OCI-LY7 (cell line): ENCODE measurements at regions not wholly inside any gene's neighbourhood (a gene's known extent, or its start where the extent isn't known, plus 50 kb on each side); places are given as distances from the start of the nearest gene placed in this dataset.

ENCODE experiments used
- BruUV-seq: library from RNA; stranded (reverse); fragments of 400-500 nt; replicated peaks from 2 replicates; lab custom pipeline; 2021; lab: Mats Ljungman, UMichigan
- CTCF ChIA-PET: fragments of 300-600 bp; sonication (Branson Sonifier 250); formaldehyde crosslinking; loops from one replicate; lab custom pipeline; 2022; ENCODE audit warnings: antibody characterized with exemption; ENCODE audit not compliant: unreplicated experiment; lab: Charles Lee
- POLR2A ChIA-PET: fragments of 300-600 bp; sonication (Branson Sonifier 250); formaldehyde crosslinking; loops from one replicate; lab custom pipeline; 2022; ENCODE audit warnings: antibody characterized with exemption; lab: Charles Lee
- DNase-seq: peaks from one replicate; pipeline ENCODE4 v3.0.0-alpha.2; 2015; ENCODE audit warnings: low spot score
- H2AFZ ChIP-seq: fragments of 200-600 bp; sonication (generic), shearing (Covaris generic); 2 replicates; pipeline ENCODE4 v1.6.1; 2014; ENCODE audit warnings: mild to moderate bottlenecking, antibody characterized with exemption, low read length, moderate library complexity
- H3K27ac ChIP-seq: fragments of 200-600 bp; sonication (generic); 2 replicates; pipeline ENCODE4 v1.5.1; 2014; ENCODE audit warnings: mixed run types, low read depth, mild to moderate bottlenecking, moderate library complexity, low read length, inconsistent platforms; ENCODE audit not compliant: poor library complexity, severe bottlenecking
- H3K36me3 ChIP-seq: fragments of 200-600 bp; sonication (generic); 2 replicates; pipeline ENCODE4 v1.6.1; 2014; ENCODE audit warnings: mild to moderate bottlenecking, antibody characterized with exemption, low read length, moderate library complexity, mixed read lengths; ENCODE audit not compliant: insufficient read depth
- H3K4me1 ChIP-seq: fragments of 200-600 bp; sonication (generic); 2 replicates; pipeline ENCODE4 v1.5.1; 2014; ENCODE audit warnings: mild to moderate bottlenecking, low read length; ENCODE audit not compliant: insufficient read depth, poor library complexity, severe bottlenecking
- H3K4me2 ChIP-seq: fragments of 200-600 bp; sonication (generic); 2 replicates; pipeline ENCODE4 v1.6.1; 2014; ENCODE audit warnings: mild to moderate bottlenecking, low read length
- H3K4me3 ChIP-seq: fragments of 200-600 bp; sonication (generic); 2 replicates; pipeline ENCODE4 v1.5.1; 2014; ENCODE audit warnings: mild to moderate bottlenecking, low read depth, low read length; ENCODE audit not compliant: poor library complexity, severe bottlenecking
- H3K79me2 ChIP-seq: fragments of 200-600 bp; sonication (generic); 2 replicates; pipeline ENCODE4 v1.6.1; 2016; ENCODE audit warnings: low read depth, mild to moderate bottlenecking, low read length, moderate library complexity, mixed read lengths; ENCODE audit not compliant: insufficient read depth
- H3K9me2 ChIP-seq: fragments of 200-600 bp; sonication (generic); 2 replicates; pipeline ENCODE4 v1.6.1; 2016; ENCODE audit warnings: mild to moderate bottlenecking, low read length, mixed read lengths; ENCODE audit not compliant: insufficient read depth
- H3K9me3 ChIP-seq: fragments of 200-600 bp; sonication (generic); 2 replicates; pipeline ENCODE4 v1.6.1; 2014; ENCODE audit warnings: mild to moderate bottlenecking, mixed run types, low read length, mixed read lengths
- H4K20me1 ChIP-seq: fragments of 200-600 bp; sonication (generic); 2 replicates; pipeline ENCODE4 v1.6.1; 2014; ENCODE audit warnings: mild to moderate bottlenecking, antibody characterized with exemption, low read length, moderate library complexity, mixed read lengths; ENCODE audit not compliant: insufficient read depth
- CTCF ChIP-seq: fragments of 200-600 bp; sonication (generic); conservative IDR thresholded peaks from 2 replicates; pipeline ENCODE4 v1.5.1; 2014; ENCODE audit warnings: mild to moderate bottlenecking, antibody characterized with exemption, low read length, moderate library complexity, mixed read lengths
- EZH2phosphoT487 ChIP-seq: fragments of 200-600 bp; sonication (generic); IDR thresholded peaks from 2 replicates; pipeline ENCODE4 v1.6.1; 2018; ENCODE audit warnings: low read depth, borderline replicate concordance, mild to moderate bottlenecking, mixed run types, antibody characterized with exemption, low read length, moderate library complexity, mixed read lengths
- intact Hi-C: fragments of 100-400 bp; cut with micrococcal nuclease; formaldehyde crosslinking; loops from one replicate; pipeline ENCODE4 v1.10.0; 2022; ENCODE audit not compliant: unreplicated experiment

DNA sequence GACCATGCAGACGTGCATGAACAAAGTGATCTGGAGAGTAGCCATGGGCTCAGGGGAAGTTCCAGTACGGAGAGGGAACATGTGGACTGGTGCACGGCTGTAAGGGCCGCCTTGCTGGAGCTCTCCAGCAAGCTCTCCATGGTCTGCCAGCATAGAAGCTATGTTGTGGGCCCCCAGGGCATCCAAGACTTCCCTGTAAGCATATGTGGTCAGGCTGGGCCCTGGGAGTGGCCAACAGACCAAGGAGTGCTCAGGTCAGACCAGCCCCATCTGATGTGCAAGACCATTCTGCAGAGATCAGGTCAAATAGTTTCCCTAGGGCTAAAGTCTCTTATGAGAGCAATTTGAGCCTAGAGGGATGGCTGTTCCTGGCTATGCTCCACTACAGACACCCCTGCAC is 110.1 kb upstream of the DAZL start:
- ChIA-PET CTCF (no interaction called here), POLR2A (no interaction called here)
- H3K9me3 ChIP-seq: no peaks in the 10 kb centered on the region
- H3K79me2 ChIP-seq: no peaks in the 10 kb centered on the region
- intact Hi-C loops: no loop called here
- no peak overlapping the region for H2AFZ ChIP-seq
- no TSS peak for BruUV-seq
- DNase-seq: no peak
- no peak overlapping the region for H3K4me3 ChIP-seq
- H3K9me2 ChIP-seq: no peaks in the 10 kb centered on the region; the same call in 1 of the 2 replicates
- TF ChIP-seq EZH2phosphoT487 (no peak), CTCF (no peak)
- no peak overlapping the region for H3K4me2 ChIP-seq
- no peaks in the 10 kb centered on the region for H3K36me3 ChIP-seq
- H3K27ac ChIP-seq: no peak overlapping the region
- H3K4me1 ChIP-seq: no peaks in the 10 kb centered on the region
- H4K20me1 ChIP-seq: no peaks in the 10 kb centered on the region

GRCh38 chr3:16719426-16719825 is 114.2 kb upstream of the DAZL start:
- no peak for DNase-seq
- Histone ChIP-seq H3K9me3 (no peaks in the 10 kb centered on the region), H3K79me2 (no peaks in the 10 kb centered on the region), H3K4me2 (no peak overlapping the region), H3K27ac (no peak overlapping the region), H3K9me2 (no peaks in the 10 kb centered on the region), H3K36me3 (no peaks in the 10 kb centered on the region), H2AFZ (no peak overlapping the region), H4K20me1 (no peaks in the 10 kb centered on the region), H3K4me1 (no peaks in the 10 kb centered on the region), H3K4me3 (no peak overlapping the region)
- TF ChIP-seq EZH2phosphoT487: no peak
- TF ChIP-seq CTCF: no peak
- ChIA-PET POLR2A (no interaction called here), CTCF (no interaction called here)
- intact Hi-C loops: no loop called here
- BruUV-seq: no TSS peak

- ChIA-PET POLR2A (no interaction called here), CTCF (no interaction called here)
- TF ChIP-seq CTCF: no peak
- TF ChIP-seq EZH2phosphoT487: no peak
- DNase-seq: no peak
- Histone ChIP-seq H3K27ac (no peak overlapping the region), H3K79me2 (no peaks in the 10 kb centered on the region), H2AFZ (no peak overlapping the region), H3K9me3 (no peaks in the 10 kb centered on the region), H3K4me3 (no peak overlapping the region), H3K4me2 (no peak overlapping the region), H3K4me1 (no peaks in the 10 kb centered on the region), H3K36me3 (no peaks in the 10 kb centered on the region), H3K9me2 (no peaks in the 10 kb centered on the region), H4K20me1 (no peaks in the 10 kb centered on the region)
- no TSS peak for BruUV-seq
- intact Hi-C loops: no loop called here
Observed at GRCh38 chr3:16720367-16720940, 115.2 kb upstream of the DAZL start.
